NCI-H510A (cell line): ENCODE measurements at regions not wholly inside any gene's neighbourhood (a gene's known extent, or its start where the extent isn't known, plus 50 kb on each side); places are given as distances from the start of the nearest gene placed in this dataset.
A peak's percentile ranks its signal among the peaks of the same experiment; 100 is the strongest.

ENCODE experiments used
- DNase-seq: peaks from one replicate; lab custom pipeline; 2025; lab: John Stamatoyannopoulos, UW

DNA sequence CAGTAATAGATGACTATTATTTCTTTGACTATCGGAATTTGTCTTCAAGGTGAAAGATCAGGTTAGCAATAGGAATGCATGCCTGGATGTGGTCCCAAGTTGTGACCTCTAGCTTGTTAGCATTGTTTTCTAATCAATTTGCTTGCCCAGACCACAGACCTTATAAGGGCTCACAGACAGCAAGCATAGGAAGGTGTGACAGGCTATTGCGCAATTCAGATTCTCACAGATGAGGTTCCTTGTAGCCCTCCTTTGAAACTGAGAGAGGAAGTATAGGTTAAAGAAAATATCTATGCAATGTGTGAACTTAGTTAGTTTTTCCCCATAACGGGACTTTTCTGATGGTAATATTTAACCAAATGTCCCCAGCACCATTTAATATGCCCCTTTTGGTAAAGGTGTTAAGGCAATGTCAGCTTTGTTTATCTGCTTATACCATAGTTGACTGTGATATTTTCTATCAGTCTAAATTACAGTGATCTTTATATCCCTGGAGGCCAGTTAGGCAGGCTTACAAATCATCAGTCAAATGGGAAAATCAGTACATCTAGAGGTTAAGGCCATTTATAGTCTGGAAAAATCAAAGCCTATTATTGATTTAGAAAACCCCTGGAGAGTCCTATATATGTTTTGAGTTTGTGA, 168.1 kb upstream of the MBNL1 start:
- DNase-seq = no peak

- no peak for DNase-seq
These were observed 166.3 kb upstream of the MBNL1 start for GRCh38 chr3:152102410-152102809.

DNA sequence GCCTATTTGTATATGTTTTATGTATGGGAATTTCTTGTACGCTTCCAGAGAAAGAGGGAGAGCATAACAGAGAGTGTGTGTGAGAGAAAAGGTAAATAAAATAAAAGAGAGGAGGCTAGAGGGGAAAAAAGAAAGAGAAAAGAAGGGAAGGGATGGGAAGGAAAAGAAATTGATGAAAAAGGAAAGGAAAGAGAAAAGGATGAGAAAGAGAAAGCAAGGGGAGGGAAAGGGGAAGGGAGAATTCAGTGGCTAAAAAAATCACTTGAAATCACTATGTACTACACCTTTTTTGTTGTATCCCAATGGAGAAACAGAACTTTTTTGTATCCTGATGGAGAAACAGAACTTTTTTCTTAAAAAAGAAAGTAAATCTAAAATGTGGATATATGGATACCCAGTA, 165.5 kb upstream of the MBNL1 start:
- no peak for DNase-seq

DNA sequence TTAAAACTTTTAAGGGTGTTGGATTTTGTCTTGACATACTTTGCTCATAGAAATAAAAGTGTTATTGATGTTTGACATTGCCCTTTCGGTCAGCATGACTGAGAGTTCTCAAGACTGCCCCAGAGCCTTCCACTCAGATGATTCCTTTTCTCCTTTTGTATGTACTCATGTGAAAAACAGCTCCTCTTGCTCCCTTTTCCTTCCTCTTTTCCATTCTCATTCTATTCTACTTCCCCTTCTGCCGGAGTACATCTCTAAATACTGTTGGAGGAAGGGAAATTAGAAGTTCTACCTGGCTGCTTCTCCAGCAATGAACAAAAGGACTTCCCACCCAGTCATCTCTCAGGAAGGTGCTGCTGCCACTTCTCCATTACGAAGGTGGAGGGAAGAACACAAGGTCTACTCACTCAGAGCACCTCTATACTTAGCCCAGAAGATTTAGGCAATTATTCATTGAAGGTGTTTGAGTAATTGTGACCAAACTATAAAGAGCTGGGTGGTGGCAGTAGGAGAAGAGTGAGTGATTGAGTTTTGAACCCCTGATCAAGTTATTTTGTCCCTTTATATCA, 163.8 kb upstream of the MBNL1 start:
- DNase-seq = no peak

GRCh38 chr3:152105446-152105845, 163.3 kb upstream of the MBNL1 start:
- no peak for DNase-seq

GRCh38 chr3:152109038-152109437, 159.7 kb upstream of the MBNL1 start:
- no peak for DNase-seq

DNA sequence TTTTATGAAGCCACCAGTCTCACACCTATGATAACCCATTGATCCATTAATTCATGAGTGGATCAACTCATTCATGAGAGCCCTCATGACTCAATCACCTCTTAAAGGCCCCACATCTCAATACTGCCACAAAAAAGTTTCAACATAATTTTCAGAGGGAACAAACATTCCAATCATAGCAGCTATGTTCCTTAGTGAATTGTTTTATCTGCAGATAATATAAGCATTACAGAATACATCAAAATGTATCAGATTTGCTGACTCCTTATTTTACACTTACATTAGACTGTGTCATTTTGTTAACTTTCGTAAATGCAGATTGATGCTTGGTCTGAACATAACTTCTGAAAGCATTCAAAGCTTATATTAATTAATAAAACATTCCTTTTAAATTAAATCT, 155.3 kb upstream of the MBNL1 start:
- no peak for DNase-seq

GRCh38 chr3:152113992-152114651, 154.6 kb upstream of the MBNL1 start:
- DNase-seq = no peak

- DNase-seq = no peak
These were observed 148.0 kb upstream of the MBNL1 start for GRCh38 chr3:152120601-152121269.

DNA sequence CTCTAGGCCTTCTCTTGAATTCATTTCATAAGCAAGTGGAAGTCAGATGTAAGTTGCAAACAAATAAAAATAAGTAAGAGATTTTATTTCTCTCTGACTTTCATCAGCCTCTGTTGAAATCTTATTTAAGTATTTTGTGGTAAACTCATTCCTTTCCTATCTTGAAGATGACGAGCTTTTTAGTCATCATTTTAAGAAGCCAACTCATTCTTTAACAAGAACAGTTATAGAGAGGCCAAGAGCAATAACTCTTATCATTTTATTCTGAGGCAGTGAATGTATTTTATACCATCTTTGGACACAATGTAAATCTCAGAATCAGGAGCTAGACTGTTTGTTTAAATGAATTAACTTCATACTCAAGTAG, 147.5 kb upstream of the MBNL1 start:
- no peak for DNase-seq

DNA sequence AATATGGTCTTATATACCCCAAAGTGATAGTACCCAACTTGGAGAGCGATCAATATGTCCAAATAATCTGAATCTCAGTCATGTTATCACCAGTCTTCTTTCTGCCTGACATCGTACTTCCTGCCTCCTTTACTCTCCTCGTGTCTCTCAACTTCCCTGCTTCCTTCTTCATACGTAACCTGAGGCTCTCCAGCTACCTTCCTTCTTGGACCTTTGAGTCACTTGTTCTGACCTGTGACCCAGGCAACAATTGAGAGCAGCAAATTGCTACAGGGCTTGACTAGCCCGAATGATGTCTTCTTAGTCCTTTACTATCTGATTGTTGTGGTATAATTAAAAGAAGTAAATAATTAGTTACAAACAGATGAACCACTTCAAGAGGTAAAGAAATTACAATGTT, 145.9 kb upstream of the MBNL1 start:
- DNase-seq = no peak

DNA sequence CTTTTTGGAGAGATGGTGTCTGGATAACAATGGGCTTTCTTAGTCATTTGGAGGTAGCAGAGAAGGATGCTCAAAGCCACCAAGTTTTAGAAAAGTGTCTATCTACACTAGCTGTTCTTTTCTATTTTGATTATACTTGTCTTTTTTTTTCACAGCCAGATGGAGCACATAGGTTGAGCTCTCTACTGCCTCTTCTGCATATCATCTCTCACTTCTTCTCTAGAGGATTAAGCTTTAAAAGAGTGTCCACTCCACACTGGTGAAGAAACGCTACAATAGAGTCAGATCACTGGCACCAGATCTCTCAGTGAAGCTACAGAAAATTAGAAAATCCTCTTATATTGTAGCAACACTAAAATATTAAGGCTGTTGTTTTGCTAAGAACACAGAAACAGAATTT, 145.3 kb upstream of the MBNL1 start:
- no peak for DNase-seq

GRCh38 chr3:152126260-152126659, 142.5 kb upstream of the MBNL1 start:
- no peak for DNase-seq

DNA sequence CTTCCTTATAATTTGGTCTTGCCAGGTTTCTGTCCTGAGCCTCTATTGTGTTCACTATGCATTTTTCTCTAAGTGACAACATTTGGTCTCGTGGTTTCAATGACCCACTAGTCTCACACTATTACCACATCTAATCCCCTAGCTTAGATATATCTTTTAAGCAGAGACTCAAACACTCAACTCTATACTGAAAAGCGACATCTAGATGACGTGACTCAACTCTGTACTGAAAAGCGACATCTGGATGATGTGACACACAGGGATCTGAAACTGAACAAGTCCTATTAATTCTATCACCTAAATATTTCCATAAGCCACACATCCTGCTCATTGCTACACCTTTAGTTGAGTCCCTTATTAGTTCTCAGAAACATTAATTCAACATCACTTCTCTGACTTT, 141.7 kb upstream of the MBNL1 start:
- no peak for DNase-seq

DNA sequence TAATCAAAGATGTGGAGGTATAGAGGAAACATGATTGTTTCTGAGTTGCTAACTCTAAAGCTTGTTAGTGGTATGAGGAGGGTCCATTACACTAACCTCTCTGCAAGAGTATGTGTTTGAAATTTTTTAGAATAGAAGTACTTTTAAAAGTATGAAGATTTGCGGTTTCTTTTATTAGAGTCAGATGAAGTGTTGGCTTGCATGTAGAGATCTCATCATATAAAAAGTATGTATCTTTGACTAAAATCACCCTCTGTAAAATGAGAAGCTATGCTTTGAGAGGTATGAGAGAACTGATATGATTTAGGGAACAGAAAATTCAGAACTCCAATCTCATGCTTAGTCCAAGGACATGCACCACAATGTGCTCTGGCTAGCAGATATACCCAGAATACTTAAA, 140.4 kb upstream of the MBNL1 start:
- no peak for DNase-seq

DNA sequence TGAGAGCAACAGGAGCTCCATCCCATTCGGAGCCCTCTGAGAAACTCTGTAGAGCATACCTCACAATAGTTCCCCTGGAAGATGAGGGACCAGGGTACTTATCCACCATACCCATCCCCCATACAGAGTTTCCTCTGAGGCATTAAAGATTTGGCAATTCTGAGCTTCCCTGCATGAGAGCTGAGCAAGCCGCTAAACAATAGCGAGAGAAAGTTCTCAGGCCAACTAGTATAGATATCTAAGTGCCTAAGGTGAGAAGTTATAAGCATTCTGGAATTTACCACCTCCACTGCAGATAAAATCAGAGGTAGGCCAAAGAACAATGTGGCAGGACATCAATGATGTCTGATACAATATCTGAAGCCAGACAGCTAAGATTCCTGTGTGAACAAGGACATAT, 129.1 kb upstream of the MBNL1 start:
- no peak for DNase-seq

- no peak for DNase-seq
These were observed 122.3 kb upstream of the MBNL1 start for GRCh38 chr3:152146461-152146860.

DNA sequence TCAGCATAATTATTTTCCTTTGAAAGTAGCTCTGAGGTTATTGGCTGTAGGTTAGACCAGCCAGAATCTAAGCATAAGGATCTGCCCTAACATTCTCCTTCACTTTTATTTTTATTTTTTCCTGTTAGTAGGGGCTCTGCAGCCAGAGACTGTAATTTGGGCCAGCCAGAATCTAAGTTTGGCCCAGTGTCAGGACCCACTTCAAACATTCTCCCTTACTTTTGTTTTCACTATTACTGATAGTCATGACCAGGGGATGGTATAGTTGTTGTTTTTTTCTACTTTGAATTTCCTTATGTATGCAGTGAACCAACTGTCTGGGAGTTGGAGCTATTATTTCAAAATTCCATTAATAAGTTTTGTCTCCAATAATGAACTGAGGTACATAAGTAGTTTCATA, 121.0 kb upstream of the MBNL1 start:
- no peak for DNase-seq

- no peak for DNase-seq
These were observed 120.2 kb upstream of the MBNL1 start for GRCh38 chr3:152148579-152148978.

- DNase-seq = no peak
These were observed 118.9 kb upstream of the MBNL1 start for GRCh38 chr3:152149832-152150231.

DNA sequence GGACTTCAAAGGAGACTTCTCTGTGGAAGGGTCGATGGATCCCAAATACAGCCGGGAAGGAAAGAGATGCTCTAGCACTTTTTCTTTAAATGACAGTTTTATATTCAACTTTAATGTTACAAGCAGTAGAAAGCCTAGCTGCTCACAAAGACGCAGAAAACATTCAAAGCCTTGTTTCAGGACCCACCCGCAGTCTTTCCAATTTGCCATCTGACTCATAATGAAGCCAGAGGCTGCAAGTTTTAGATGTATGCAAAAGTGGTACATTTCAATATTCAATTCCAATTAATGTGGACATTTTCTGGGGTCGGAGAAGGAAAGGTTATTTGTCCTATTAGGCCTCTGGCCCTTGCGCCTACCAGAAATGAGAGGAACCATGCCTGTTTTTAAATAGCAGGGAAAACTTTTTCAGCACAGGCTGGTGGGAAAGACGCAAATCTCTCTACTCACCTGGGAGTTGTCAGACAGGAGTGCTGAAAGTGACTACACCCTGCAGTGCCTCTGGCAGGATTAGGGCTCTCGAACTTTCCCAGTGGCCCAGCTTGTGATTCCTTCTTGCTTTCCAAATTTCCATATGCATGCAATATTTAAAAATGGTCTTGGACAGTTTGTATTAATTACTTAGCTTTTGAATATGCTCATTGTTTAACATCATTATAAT, 117.4 kb upstream of the MBNL1 start:
- DNase-seq = no peak

DNA sequence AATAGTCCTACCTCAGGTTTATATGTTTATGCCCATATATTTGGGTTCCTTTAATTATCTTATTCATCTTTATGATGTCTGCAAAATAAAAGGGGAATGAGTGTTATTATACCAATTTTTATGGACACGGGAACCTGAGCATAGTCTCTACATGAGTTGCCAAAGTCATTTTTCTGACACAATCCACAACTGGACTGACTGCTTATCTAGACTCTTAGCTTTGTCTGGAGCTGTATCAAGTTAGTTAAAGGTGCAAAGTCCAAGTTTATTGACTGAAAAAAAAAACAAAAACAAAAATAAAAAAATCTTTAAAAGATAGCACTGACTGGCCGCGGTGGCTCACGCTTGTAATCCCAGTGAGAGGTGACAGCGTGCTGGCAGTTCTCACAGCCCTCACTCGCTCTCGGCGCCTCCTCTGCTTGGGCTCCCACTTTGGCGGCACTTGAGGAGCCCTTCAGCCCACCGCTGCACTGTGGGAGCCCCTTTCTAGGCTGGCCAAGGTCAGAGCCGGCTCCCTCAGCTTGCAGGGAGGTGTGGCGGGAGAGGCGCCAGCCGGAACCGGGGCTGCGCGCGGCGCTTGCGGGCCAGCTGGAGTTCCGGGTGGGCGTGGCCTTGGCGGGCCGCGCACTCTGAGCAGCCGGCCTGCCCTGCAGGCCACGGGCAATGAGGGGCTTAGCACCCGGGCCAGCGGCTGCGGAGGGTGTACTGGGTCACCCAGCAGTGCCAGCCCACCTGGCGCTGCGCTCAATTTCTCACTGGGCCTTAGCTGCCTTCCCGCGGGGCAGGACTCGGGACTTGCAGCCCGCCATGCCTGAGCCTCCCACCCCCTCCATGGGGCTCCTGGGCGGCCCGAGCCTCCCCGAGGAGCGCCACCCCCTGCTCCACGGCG, 116.6 kb upstream of the MBNL1 start:
- DNase-seq = peak; percentile 18
